Activated CD4-positive, alpha-beta T cell treated with anti-CD3 and anti-CD28 coated beads, Interleukin-2, amount 10 ng/mL, durations not matched to agents 7 days and 5 days (primary cell): ENCODE measurements at regions not wholly inside any gene's neighbourhood (a gene's known extent, or its start where the extent isn't known, plus 50 kb on each side); places are given as distances from the start of the nearest gene placed in this dataset.

Source experiments
- CTCF ChIA-PET: fragments of 350-600 bp; sonication (Branson Sonifier 250); formaldehyde crosslinking; loops from one replicate; lab custom pipeline; 2021; ENCODE audit warnings: antibody characterized with exemption; lab: Charles Lee
- POLR2A ChIA-PET: fragments of 350-600 bp; sonication (Branson Sonifier 250); formaldehyde crosslinking; loops from one replicate; lab custom pipeline; 2021; ENCODE audit warnings: antibody characterized with exemption; lab: Charles Lee
- DNase-seq: peaks from one replicate; pipeline ENCODE4 v3.0.0-alpha.2; 2020
- H3K27ac Mint-ChIP-seq: one replicate; pipeline ENCODE4 v1.8.0; 2021; ENCODE audit warnings: mild to moderate bottlenecking, moderate library complexity, mixed read lengths
- H3K27me3 Mint-ChIP-seq: one replicate; pipeline ENCODE4 v1.8.0; 2021; ENCODE audit warnings: mixed read lengths
- H3K36me3 Mint-ChIP-seq: one replicate; pipeline ENCODE4 v1.8.0; 2021; ENCODE audit warnings: low read depth, mixed read lengths
- H3K4me1 Mint-ChIP-seq: one replicate; pipeline ENCODE4 v1.8.0; 2021; ENCODE audit warnings: mixed read lengths
- H3K4me3 Mint-ChIP-seq: one replicate; pipeline ENCODE4 v1.8.0; 2021; ENCODE audit warnings: mild to moderate bottlenecking, moderate library complexity, mixed read lengths
- H3K9me3 Mint-ChIP-seq: one replicate; pipeline ENCODE4 v1.8.0; 2021; ENCODE audit warnings: mixed read lengths

DNA sequence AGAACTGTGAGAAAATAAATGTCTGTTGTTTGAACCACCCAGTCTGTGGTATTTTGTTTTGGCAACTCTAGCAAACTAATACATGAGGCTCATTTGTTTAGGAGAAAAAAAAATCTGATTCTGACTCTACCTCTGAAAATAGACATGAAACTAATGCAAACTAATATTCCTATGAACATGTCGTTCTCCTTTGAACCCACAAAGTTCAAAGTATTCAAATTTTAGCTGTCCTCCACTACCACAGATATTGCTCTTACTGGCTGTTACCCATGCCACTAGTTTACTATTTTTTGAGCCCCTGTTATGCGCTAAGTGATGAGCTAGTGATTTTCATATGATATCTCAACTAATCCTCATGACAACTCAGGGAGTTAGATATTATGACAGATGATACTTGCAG, 58.8 kb upstream of the ZNF804B start:
- no peaks in the 10 kb centered on the region for H3K4me1 Mint-ChIP-seq
- CTCF ChIA-PET: no interaction called here
- no peaks in the 10 kb centered on the region for H3K27me3 Mint-ChIP-seq

GRCh38 chr7:88694207-88694606, 65.3 kb upstream of the ZNF804B start:
- Mint-ChIP-seq H3K9me3 (no peaks in the 10 kb centered on the region), H3K36me3 (no peaks in the 10 kb centered on the region), H3K4me1 (no peaks in the 10 kb centered on the region), H3K27me3 (no peaks in the 10 kb centered on the region), H3K27ac (no peak overlapping the region), H3K4me3 (no peak overlapping the region)
- no peak for DNase-seq
- POLR2A ChIA-PET: no interaction called here
- CTCF ChIA-PET: no interaction called here

More for the DNA sequence above, 58.8 kb upstream of the ZNF804B start:
- H3K36me3 Mint-ChIP-seq: no peaks in the 10 kb centered on the region
- no peaks in the 10 kb centered on the region for H3K9me3 Mint-ChIP-seq
- H3K27ac Mint-ChIP-seq: no peak overlapping the region
- POLR2A ChIA-PET: no interaction called here
- no peak overlapping the region for H3K4me3 Mint-ChIP-seq
- DNase-seq: no peak

- no peak for DNase-seq
Observed at GRCh38 chr7:88693131-88693530, 66.4 kb upstream of the ZNF804B start.

DNA sequence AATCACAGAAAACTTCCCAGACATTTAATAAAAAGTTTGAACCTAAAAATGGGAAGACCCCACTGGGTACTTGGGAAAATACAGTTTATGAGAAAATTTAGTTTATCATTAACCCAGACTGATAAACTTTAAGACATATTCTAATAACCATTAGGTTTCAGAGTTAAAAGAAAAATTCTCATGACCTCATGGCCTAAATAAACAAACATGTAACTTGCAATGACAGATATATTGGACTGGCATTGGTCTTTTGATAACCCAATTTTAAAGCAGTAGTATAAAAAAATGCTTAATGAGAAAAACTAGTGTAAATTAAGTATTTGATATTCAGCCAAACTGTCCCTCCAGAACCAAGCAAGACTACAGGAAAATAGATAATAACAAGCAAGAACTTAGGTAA, 67.0 kb upstream of the ZNF804B start:
- Mint-ChIP-seq H3K27me3 (no peaks in the 10 kb centered on the region), H3K9me3 (no peaks in the 10 kb centered on the region), H3K4me1 (no peaks in the 10 kb centered on the region), H3K36me3 (no peaks in the 10 kb centered on the region), H3K4me3 (no peak overlapping the region), H3K27ac (no peak overlapping the region)
- DNase-seq: no peak
- ChIA-PET POLR2A (no interaction called here), CTCF (no interaction called here)

More at GRCh38 chr7:88693131-88693530, 66.4 kb upstream of the ZNF804B start:
- POLR2A ChIA-PET: no interaction called here
- CTCF ChIA-PET: no interaction called here
- Mint-ChIP-seq H3K27me3 (no peaks in the 10 kb centered on the region), H3K4me3 (no peak overlapping the region), H3K27ac (no peak overlapping the region), H3K36me3 (no peaks in the 10 kb centered on the region), H3K4me1 (no peaks in the 10 kb centered on the region), H3K9me3 (no peaks in the 10 kb centered on the region)

DNA sequence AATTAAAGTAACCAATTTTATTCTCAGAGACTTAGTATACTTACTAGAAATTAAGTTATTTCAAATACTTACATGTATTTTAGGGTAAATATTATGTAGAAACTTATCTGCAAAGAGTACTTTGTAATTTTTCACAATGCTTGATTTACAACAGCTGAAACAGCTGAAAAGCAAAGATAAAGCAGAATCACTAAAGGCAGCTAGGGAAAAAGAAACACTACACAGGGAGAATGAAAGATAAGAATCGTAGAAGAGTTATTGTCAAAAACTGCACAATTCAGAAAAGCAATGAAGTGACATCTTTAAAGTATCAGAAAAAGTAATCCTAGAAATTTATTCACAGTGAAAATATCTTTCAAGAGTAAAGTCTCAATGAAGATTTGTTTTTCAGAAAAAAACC, 69.7 kb upstream of the ZNF804B start:
- no peaks in the 10 kb centered on the region for H3K9me3 Mint-ChIP-seq
- H3K4me3 Mint-ChIP-seq: no peak overlapping the region
- no peak overlapping the region for H3K27ac Mint-ChIP-seq
- no peaks in the 10 kb centered on the region for H3K27me3 Mint-ChIP-seq
- CTCF ChIA-PET: no interaction called here
- no peaks in the 10 kb centered on the region for H3K4me1 Mint-ChIP-seq
- DNase-seq: no peak
- POLR2A ChIA-PET: no interaction called here
- no peaks in the 10 kb centered on the region for H3K36me3 Mint-ChIP-seq

- Mint-ChIP-seq H3K27me3 (no peaks in the 10 kb centered on the region), H3K4me3 (no peak overlapping the region), H3K27ac (no peak overlapping the region), H3K36me3 (no peaks in the 10 kb centered on the region), H3K9me3 (no peaks in the 10 kb centered on the region), H3K4me1 (no peaks in the 10 kb centered on the region)
- ChIA-PET POLR2A (no interaction called here), CTCF (no interaction called here)
- no peak for DNase-seq
Observed at GRCh38 chr7:88688222-88688621, 71.3 kb upstream of the ZNF804B start.

DNA sequence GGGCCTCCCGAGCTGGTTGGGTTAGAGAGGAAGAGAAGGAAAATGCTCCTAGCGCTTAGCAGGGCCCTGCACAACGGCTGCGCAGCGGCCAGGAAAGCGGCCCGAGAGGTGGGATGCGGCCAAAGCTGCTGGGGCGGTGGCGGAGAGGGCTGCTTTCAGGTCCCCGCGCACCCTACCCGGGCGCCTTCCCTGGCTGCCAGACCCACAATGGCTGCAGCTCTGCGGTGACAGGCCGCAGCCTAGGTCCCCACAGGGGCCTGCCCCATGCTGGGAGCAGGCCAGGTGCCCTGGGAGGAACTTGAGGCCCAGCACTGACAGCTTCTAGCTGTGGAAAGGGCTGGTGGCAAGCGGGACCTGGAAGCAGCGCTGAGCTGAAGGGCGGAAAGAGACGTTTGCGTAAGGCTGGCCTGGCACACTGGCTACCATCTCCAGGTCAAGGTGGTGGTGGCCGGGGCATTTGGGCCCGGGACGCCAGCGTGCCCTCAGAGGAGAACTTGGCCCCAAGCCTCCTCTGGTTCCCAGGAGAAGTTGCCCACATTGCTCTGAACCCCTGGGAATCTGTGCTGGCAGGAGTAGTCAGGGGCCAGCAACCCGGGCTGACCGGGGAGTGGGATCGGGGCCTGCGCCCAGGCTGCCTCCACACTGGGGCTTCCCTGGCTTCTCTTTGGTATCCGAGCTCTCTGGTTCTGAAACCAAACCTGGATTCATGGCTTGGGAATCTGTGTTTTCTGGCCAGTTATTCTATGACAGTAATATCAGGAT, 72.9 kb upstream of the ZNF804B start:
- DNase-seq: no peak
- no peak overlapping the region for H3K27ac Mint-ChIP-seq
- H3K4me3 Mint-ChIP-seq: no peak overlapping the region
- ChIA-PET CTCF (no interaction called here), POLR2A (no interaction called here)
- no peaks in the 10 kb centered on the region for H3K9me3 Mint-ChIP-seq
- no peaks in the 10 kb centered on the region for H3K27me3 Mint-ChIP-seq
- H3K36me3 Mint-ChIP-seq: no peaks in the 10 kb centered on the region
- H3K4me1 Mint-ChIP-seq: no peaks in the 10 kb centered on the region

DNA sequence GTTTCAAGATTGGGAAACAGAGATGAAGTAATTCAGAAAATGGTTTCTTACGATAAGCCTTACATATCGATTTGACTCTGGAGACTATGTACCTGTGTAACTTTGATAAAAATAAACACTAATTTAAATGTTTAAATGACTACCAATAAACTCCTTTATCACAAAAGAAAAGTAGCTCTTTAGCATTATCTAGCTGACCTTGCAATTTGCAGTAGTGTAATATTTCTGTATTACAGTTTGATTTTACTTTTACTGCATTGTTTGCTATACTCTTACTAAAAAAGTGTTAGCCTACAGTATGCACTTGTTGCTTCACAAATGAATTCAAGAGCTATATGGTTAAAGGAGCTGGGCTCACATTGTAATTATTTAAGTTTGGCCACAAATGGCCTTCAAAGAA, 77.8 kb upstream of the ZNF804B start:
- Mint-ChIP-seq H3K4me1 (no peaks in the 10 kb centered on the region), H3K27ac (no peak overlapping the region), H3K4me3 (no peak overlapping the region), H3K36me3 (no peaks in the 10 kb centered on the region), H3K9me3 (no peaks in the 10 kb centered on the region), H3K27me3 (no peaks in the 10 kb centered on the region)
- POLR2A ChIA-PET: no interaction called here
- DNase-seq: no peak
- CTCF ChIA-PET: no interaction called here

- H3K27ac Mint-ChIP-seq: no peak overlapping the region
- no peaks in the 10 kb centered on the region for H3K4me1 Mint-ChIP-seq
- POLR2A ChIA-PET: no interaction called here
- DNase-seq: no peak
- no peaks in the 10 kb centered on the region for H3K36me3 Mint-ChIP-seq
- H3K9me3 Mint-ChIP-seq: no peaks in the 10 kb centered on the region
- no peak overlapping the region for H3K4me3 Mint-ChIP-seq
- CTCF ChIA-PET: no interaction called here
- H3K27me3 Mint-ChIP-seq: no peaks in the 10 kb centered on the region
Observed at GRCh38 chr7:88670536-88670935, 89.0 kb upstream of the ZNF804B start.

- POLR2A ChIA-PET: no interaction called here
Observed at GRCh38 chr7:88669913-88670312, 89.6 kb upstream of the ZNF804B start.

DNA sequence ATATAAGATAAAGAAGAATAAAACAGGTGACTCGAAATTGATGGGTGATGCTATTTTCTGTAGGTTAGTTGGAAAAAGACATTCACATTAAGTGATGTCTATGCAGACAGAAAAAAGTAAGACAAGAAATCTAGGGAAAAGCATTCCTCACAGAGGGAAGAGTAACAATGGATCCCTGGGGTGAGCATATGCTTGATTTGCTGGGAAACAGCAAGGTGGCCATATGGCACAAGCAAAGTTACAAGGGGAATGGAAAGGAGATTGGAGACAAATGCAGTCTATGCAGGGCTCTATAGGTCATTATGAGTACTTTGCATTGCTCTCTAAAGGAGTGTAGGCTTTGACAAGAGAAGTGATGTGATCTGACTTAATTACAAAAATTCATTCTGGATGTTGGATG, 90.9 kb upstream of the ZNF804B start:
- Mint-ChIP-seq H3K4me3 (no peak overlapping the region), H3K27me3 (no peaks in the 10 kb centered on the region), H3K36me3 (no peaks in the 10 kb centered on the region), H3K9me3 (no peaks in the 10 kb centered on the region), H3K27ac (no peak overlapping the region), H3K4me1 (no peaks in the 10 kb centered on the region)
- POLR2A ChIA-PET: no interaction called here
- CTCF ChIA-PET: no interaction called here
- no peak for DNase-seq

More at GRCh38 chr7:88669913-88670312, 89.6 kb upstream of the ZNF804B start:
- Mint-ChIP-seq H3K9me3 (no peaks in the 10 kb centered on the region), H3K4me3 (no peak overlapping the region), H3K36me3 (no peaks in the 10 kb centered on the region), H3K27ac (no peak overlapping the region), H3K27me3 (no peaks in the 10 kb centered on the region), H3K4me1 (no peaks in the 10 kb centered on the region)
- DNase-seq: no peak
- CTCF ChIA-PET: no interaction called here

DNA sequence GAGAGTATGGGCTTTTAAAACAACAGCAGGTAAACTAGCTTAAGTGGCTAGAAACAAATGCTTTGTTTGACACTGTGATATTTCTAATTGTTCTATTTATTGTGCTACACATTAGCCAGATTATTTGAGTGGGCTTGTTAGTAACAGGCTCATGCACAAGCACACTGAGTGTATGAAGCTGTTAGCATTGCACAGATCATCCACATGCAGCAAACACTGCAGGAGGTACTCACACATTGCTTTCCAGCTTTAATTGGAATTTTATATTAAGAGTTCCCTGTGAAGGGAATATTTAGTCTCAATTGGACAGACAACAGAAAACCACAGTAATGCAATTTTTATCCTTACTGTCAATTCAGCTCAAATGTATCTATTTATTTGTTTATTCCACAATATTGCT, 92.9 kb upstream of the ZNF804B start:
- ChIA-PET CTCF (no interaction called here), POLR2A (no interaction called here)
- no peaks in the 10 kb centered on the region for H3K4me1 Mint-ChIP-seq
- no peaks in the 10 kb centered on the region for H3K9me3 Mint-ChIP-seq
- H3K27me3 Mint-ChIP-seq: no peaks in the 10 kb centered on the region
- no peak overlapping the region for H3K4me3 Mint-ChIP-seq
- H3K27ac Mint-ChIP-seq: no peak overlapping the region
- DNase-seq: no peak
- no peaks in the 10 kb centered on the region for H3K36me3 Mint-ChIP-seq

DNA sequence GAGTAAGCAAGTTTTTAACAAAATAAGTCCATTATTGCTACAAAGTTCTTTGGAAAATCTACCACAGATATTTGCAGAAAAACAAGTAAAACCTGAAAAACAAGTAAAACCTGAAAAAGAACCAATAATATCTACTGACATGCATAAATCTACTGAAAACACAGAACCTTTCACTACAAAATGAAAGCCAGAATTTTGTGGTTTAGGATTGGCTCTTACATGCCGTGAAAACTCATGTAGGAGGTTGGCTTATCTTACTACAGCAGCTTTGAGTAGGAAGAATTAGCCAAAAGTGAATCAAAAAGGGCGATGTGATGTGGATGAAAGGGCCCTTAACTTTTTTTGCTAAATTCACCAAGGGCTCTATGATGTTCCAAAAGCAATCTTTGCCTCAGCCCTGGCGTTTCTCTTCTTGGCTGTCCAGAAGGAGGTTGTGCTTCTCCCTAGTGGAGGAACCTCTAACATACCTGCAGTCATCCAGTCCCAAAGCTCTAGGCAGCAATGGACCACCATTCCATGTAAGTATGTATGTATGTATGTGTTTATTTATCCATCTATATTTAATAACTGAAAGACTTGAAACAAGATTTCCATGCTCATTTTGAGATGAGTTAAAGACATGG, 93.5 kb upstream of the ZNF804B start:
- ChIA-PET CTCF (no interaction called here), POLR2A (no interaction called here)
- Mint-ChIP-seq H3K27me3 (no peaks in the 10 kb centered on the region), H3K9me3 (no peaks in the 10 kb centered on the region), H3K4me1 (no peaks in the 10 kb centered on the region), H3K4me3 (no peak overlapping the region), H3K36me3 (no peaks in the 10 kb centered on the region), H3K27ac (no peak overlapping the region)
- no peak for DNase-seq
